Right lobe of liver (tissue), 4 donors: ENCODE measurements at regions not wholly inside any gene's neighbourhood (a gene's known extent, or its start where the extent isn't known, plus 50 kb on each side); places are given as distances from the start of the nearest gene placed in this dataset.

Experiments used
- CTCF ChIP-seq, 4 donors: fragments of 200-600 bp in 3 of 4; fragments of 450-650 bp in 1 of 4; IDR thresholded peaks; one replicate each; pipeline versions ENCODE4 v1.5.1 to v1.8.0; 2016 to 2022; ENCODE audit warnings: antibody characterized with exemption in 4 of 4, mild to moderate bottlenecking in 2 of 4
- POLR2A ChIP-seq: fragments of 450-650 bp; IDR thresholded peaks from one replicate; pipeline ENCODE4 v1.6.1; 2017; ENCODE audit warnings: antibody characterized with exemption, mild to moderate bottlenecking
- donor health status: DM: no; HTN: no; CAD: no.
- donor health status: DM: no; HTN: no; CAD: no.
- donor health status: DM: no; HTN: yes; CAD: no.

- no peak for TF ChIP-seq POLR2A
- TF ChIP-seq CTCF (IDR thresholded peaks at IDR 0.05) = no peak
Observed at GRCh38 chr9:82431121-82431520, 442.5 kb downstream of the SPATA31D1 start.
